ENCODE measurements at regions not wholly inside any gene's neighbourhood (a gene's known extent, or its start where the extent isn't known, plus 50 kb on each side); places are given as distances from the start of the nearest gene placed in this dataset.

- intact Hi-C loops (cut with micrococcal nuclease; ENCODE audit: unreplicated experiment) = no loop called here
- Histone ChIP-seq H4K20me1 (ENCODE audit: insufficient read depth, low read length) (no peaks in the 10 kb centered on the region), H3K4me2 (ENCODE audit: low read length) (no peak overlapping the region), H3K36me3 (ENCODE audit: insufficient read depth, low read length) (no peaks in the 10 kb centered on the region), H3K4me3 (ENCODE audit: low read depth, low read length, poor library complexity, severe bottlenecking) (no peak overlapping the region), H3K27ac (ENCODE audit: low read depth, low read length, poor library complexity, severe bottlenecking) (no peak overlapping the region), H3K9me3 (ENCODE audit: low read length) (no peaks in the 10 kb centered on the region), H3K4me1 (ENCODE audit: insufficient read depth, low read length, poor library complexity, severe bottlenecking) (no peaks in the 10 kb centered on the region), H3K79me2 (ENCODE audit: insufficient read depth, low read depth, low read length) (no peaks in the 10 kb centered on the region), H3K9me2 (ENCODE audit: insufficient read depth, low read length) (no peaks in the 10 kb centered on the region), H2AFZ (ENCODE audit: low read length) (no peak overlapping the region)
- no peak for DNase-seq (ENCODE audit: low spot score)
- ChIA-PET POLR2A (no interaction called here), CTCF (ENCODE audit: unreplicated experiment) (no interaction called here)
- TF ChIP-seq EZH2phosphoT487 (IDR thresholded peaks at IDR 0.05; ENCODE audit: borderline replicate concordance, low read depth, low read length) (no peak), CTCF (conservative IDR thresholded peaks at IDR 0.05; ENCODE audit: low read length) (no peak)
- BruUV-seq (replicated peaks) = no TSS peak
Observed at GRCh38 chr1:102715150-102715549, 393.2 kb downstream of the COL11A1 start.

GRCh38 chr1:102699524-102699923 is 408.8 kb downstream of the COL11A1 start:
- H2AFZ ChIP-seq (ENCODE audit: low read length) = no peak overlapping the region
- no peaks in the 10 kb centered on the region for H3K79me2 ChIP-seq (ENCODE audit: insufficient read depth, low read depth, low read length)
- H3K27ac ChIP-seq (ENCODE audit: low read depth, low read length, poor library complexity, severe bottlenecking) = no peak overlapping the region
- H3K9me3 ChIP-seq (ENCODE audit: low read length) = no peaks in the 10 kb centered on the region
- H3K36me3 ChIP-seq (ENCODE audit: insufficient read depth, low read length) = no peaks in the 10 kb centered on the region
- ChIA-PET POLR2A (no interaction called here), CTCF (ENCODE audit: unreplicated experiment) (no interaction called here)
- H3K4me3 ChIP-seq (ENCODE audit: low read depth, low read length, poor library complexity, severe bottlenecking) = no peak overlapping the region
- intact Hi-C loops (cut with micrococcal nuclease; ENCODE audit: unreplicated experiment) = no loop called here
- BruUV-seq (replicated peaks) = no TSS peak
- TF ChIP-seq EZH2phosphoT487 (IDR thresholded peaks at IDR 0.05; ENCODE audit: borderline replicate concordance, low read depth, low read length) (no peak), CTCF (conservative IDR thresholded peaks at IDR 0.05; ENCODE audit: low read length) (no peak)
- H3K4me1 ChIP-seq (ENCODE audit: insufficient read depth, low read length, poor library complexity, severe bottlenecking) = no peaks in the 10 kb centered on the region
- H3K9me2 ChIP-seq (ENCODE audit: insufficient read depth, low read length) = no peaks in the 10 kb centered on the region
- no peak for DNase-seq (ENCODE audit: low spot score)
- H3K4me2 ChIP-seq (ENCODE audit: low read length) = no peak overlapping the region
- no peaks in the 10 kb centered on the region for H4K20me1 ChIP-seq (ENCODE audit: insufficient read depth, low read length)

- Histone ChIP-seq H3K27ac (ENCODE audit: low read depth, low read length, poor library complexity, severe bottlenecking) (no peak overlapping the region), H3K79me2 (ENCODE audit: insufficient read depth, low read depth, low read length) (no peaks in the 10 kb centered on the region), H3K36me3 (ENCODE audit: insufficient read depth, low read length) (no peaks in the 10 kb centered on the region), H2AFZ (ENCODE audit: low read length) (no peak overlapping the region), H3K4me1 (ENCODE audit: insufficient read depth, low read length, poor library complexity, severe bottlenecking) (no peaks in the 10 kb centered on the region), H3K4me2 (ENCODE audit: low read length) (no peak overlapping the region), H3K9me3 (ENCODE audit: low read length) (no peaks in the 10 kb centered on the region), H3K9me2 (ENCODE audit: insufficient read depth, low read length) (no peaks in the 10 kb centered on the region), H4K20me1 (ENCODE audit: insufficient read depth, low read length) (no peaks in the 10 kb centered on the region), H3K4me3 (ENCODE audit: low read depth, low read length, poor library complexity, severe bottlenecking) (no peak overlapping the region)
- DNase-seq (ENCODE audit: low spot score) = no peak
- ChIA-PET CTCF (ENCODE audit: unreplicated experiment) (no interaction called here), POLR2A (no interaction called here)
- TF ChIP-seq CTCF (conservative IDR thresholded peaks at IDR 0.05; ENCODE audit: low read length) (no peak), EZH2phosphoT487 (IDR thresholded peaks at IDR 0.05; ENCODE audit: borderline replicate concordance, low read depth, low read length) (no peak)
- intact Hi-C loops (cut with micrococcal nuclease; ENCODE audit: unreplicated experiment) = no loop called here
- BruUV-seq (replicated peaks) = no TSS peak
Observed at GRCh38 chr1:102693345-102693744, 415.0 kb downstream of the COL11A1 start.
